ENCODE measurements at regions not wholly inside any gene's neighbourhood (a gene's known extent, or its start where the extent isn't known, plus 50 kb on each side); places are given as distances from the start of the nearest gene placed in this dataset.
A peak's percentile ranks its signal among the peaks of the same experiment; 100 is the strongest.

DNA sequence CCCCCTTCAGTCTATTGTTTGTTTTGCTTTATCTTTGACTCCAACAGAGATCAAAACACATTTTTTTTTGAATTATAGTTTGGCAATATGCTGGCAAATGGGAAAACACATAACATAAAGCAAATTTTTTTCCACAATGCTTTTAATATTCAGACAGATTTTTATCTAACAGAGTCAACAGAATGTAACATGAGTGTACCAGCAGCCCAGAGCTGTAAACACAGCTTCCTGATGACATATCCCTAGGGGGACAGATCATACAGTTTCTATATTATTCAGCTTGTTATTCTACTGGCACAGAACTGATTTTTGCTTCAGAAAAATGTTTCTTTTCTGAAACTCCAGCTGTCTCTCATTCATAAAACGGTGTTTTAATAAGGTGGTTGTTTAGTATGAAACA, 168.8 kb downstream of the OLFM4 start:
- in situ Hi-C loops (cut with HindIII; ENCODE audit: low sequenced_read_pairs) = no loop called here
- no peak overlapping the region for H3K4me3 ChIP-seq (ENCODE audit: low read depth, low read length)
- no peak for DNase-seq (ENCODE audit: low read depth, low spot score)
- TF ChIP-seq, protein P1, sequence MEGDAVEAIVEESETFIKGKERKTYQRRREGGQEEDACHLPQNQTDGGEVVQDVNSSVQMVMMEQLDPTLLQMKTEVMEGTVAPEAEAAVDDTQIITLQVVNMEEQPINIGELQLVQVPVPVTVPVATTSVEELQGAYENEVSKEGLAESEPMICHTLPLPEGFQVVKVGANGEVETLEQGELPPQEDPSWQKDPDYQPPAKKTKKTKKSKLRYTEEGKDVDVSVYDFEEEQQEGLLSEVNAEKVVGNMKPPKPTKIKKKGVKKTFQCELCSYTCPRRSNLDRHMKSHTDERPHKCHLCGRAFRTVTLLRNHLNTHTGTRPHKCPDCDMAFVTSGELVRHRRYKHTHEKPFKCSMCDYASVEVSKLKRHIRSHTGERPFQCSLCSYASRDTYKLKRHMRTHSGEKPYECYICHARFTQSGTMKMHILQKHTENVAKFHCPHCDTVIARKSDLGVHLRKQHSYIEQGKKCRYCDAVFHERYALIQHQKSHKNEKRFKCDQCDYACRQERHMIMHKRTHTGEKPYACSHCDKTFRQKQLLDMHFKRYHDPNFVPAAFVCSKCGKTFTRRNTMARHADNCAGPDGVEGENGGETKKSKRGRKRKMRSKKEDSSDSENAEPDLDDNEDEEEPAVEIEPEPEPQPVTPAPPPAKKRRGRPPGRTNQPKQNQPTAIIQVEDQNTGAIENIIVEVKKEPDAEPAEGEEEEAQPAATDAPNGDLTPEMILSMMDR (IDR thresholded peaks at IDR 0.05; ENCODE audit: low read depth, low read length) = no peak

GRCh38 chr13:53198017-53198416, 169.4 kb downstream of the OLFM4 start:
- TF ChIP-seq, protein P1 (IDR thresholded peaks at IDR 0.05; ENCODE audit: low read depth, low read length) = no peak
- DNase-seq (ENCODE audit: low read depth, low spot score) = no peak
- in situ Hi-C loops (cut with HindIII; ENCODE audit: low sequenced_read_pairs) = no loop called here

GRCh38 chr13:53198736-53199135, 170.1 kb downstream of the OLFM4 start:
- TF ChIP-seq, protein P1 (IDR thresholded peaks at IDR 0.05; ENCODE audit: low read depth, low read length) = no peak
- H3K4me3 ChIP-seq (ENCODE audit: low read depth, low read length) = no peak overlapping the region
- in situ Hi-C loops (cut with HindIII; ENCODE audit: low sequenced_read_pairs) = no loop called here
- DNase-seq (ENCODE audit: low read depth, low spot score) = no peak

More at GRCh38 chr13:53198017-53198416, 169.4 kb downstream of the OLFM4 start:
- no peak overlapping the region for H3K4me3 ChIP-seq (ENCODE audit: low read depth, low read length)

- DNase-seq (ENCODE audit: low read depth, low spot score) = no peak
- TF ChIP-seq, protein P1 (IDR thresholded peaks at IDR 0.05; ENCODE audit: low read depth, low read length) = no peak
- no peak overlapping the region for H3K4me3 ChIP-seq (ENCODE audit: low read depth, low read length)
- in situ Hi-C loops (cut with HindIII; ENCODE audit: low sequenced_read_pairs) = no loop called here
Measured at GRCh38 chr13:53200075-53200474, 171.5 kb downstream of the OLFM4 start.

- DNase-seq (ENCODE audit: low read depth, low spot score) = no peak
- TF ChIP-seq, protein P1 (IDR thresholded peaks at IDR 0.05; ENCODE audit: low read depth, low read length) = peak; percentile 25
- H3K4me3 ChIP-seq (ENCODE audit: low read depth, low read length) = no peak overlapping the region
- in situ Hi-C loops (cut with HindIII; ENCODE audit: low sequenced_read_pairs) = no loop called here
Measured at GRCh38 chr13:53200498-53201453, 172.2 kb downstream of the OLFM4 start.

DNA sequence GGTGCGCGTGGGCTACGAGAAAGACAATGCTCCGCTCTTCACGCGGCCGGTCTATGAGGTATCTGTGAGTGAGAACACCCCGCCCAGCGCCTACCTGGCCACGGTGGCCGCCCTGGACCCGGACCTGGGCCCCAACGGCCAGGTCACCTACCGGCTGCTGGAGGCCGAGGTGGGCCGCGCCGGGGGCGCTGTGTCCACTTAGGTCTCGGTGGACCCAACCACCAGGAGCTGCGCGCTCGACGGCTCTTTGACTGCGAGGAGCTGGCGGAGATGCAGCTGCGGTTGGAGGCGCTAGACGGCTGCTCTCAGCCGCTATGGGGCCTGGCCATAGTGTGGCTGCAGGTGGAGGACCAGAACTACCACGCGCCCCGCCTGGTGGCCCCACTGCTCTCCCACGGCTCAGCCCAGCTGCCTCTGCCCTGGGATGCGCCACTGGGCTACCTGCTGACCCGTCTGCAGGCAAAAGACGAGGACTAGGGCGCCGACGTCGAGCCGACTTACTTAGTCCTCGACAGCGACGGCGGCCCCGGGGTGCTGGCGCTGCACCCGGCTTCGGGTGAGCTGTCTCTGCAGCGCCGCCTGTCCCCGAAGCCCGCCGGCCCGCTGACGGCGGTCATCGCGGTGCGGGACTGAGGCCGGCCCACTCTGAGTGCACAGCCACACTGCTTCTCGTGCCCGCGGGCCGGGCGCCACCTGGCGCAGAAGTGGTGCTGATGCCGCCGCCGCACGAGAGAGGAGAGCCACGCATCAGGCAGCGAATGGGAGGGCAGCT, 173.0 kb downstream of the OLFM4 start:
- TF ChIP-seq, protein P1 (IDR thresholded peaks at IDR 0.05; ENCODE audit: low read depth, low read length) = no peak
- no peak for DNase-seq (ENCODE audit: low read depth, low spot score)
- no peak overlapping the region for H3K4me3 ChIP-seq (ENCODE audit: low read depth, low read length)
- in situ Hi-C loops (cut with HindIII; ENCODE audit: low sequenced_read_pairs) = no loop called here
